OCI-LY3 (cell line): ENCODE measurements at regions not wholly inside any gene's neighbourhood (a gene's known extent, or its start where the extent isn't known, plus 50 kb on each side); places are given as distances from the start of the nearest gene placed in this dataset.
A peak's percentile ranks its signal among the peaks of the same experiment; 100 is the strongest.

ENCODE experiments used
- H2AFZ ChIP-seq: fragments of 200-600, 300-600 bp; shearing (Covaris generic); 2 replicates; pipeline ENCODE4 v1.6.0; 2014; ENCODE audit warnings: antibody characterized with exemption, low read depth, low read length
- H3K27ac ChIP-seq: fragments of 200-600, 300-600 bp; sonication (generic); 2 replicates; pipeline ENCODE4 v1.5.1; 2014; ENCODE audit warnings: mild to moderate bottlenecking, low read length, moderate library complexity, mixed read lengths
- H3K27me3 ChIP-seq: fragments of 200-600, 300-600 bp; sonication (generic); 2 replicates; pipeline ENCODE4 v1.6.1; 2014; ENCODE audit warnings: low read depth, low read length, mixed read lengths
- H3K36me3 ChIP-seq: fragments of 200-600, 300-600 bp; sonication (generic); replicated peaks from 2 replicates; pipeline ENCODE3; 2014; ENCODE audit warnings: low read depth, low read length, mixed read lengths
- H3K4me1 ChIP-seq: fragments of 300-600, 200-600 bp; sonication (generic); 2 replicates; pipeline ENCODE4 v1.6.1; 2014; ENCODE audit warnings: low read length, mixed read lengths
- H3K4me2 ChIP-seq: fragments of 200-600, 300-600 bp; sonication (generic); 2 replicates; pipeline ENCODE4 v1.6.1; 2014; ENCODE audit warnings: low read length, mixed read lengths
- H3K4me3 ChIP-seq: fragments of 300-600, 200-600 bp; sonication (generic); 2 replicates; pipeline ENCODE4 v1.5.1; 2014; ENCODE audit warnings: antibody characterized with exemption, mild to moderate bottlenecking, low read length, moderate library complexity
- H3K79me2 ChIP-seq: fragments of 300-600, 200-600 bp; shearing (Covaris generic); 2 replicates; pipeline ENCODE4 v1.6.1; 2014; ENCODE audit warnings: mild to moderate bottlenecking, low read length, mixed read lengths
- H3K9ac ChIP-seq: fragments of 300-600, 200-600 bp; shearing (Covaris generic); 2 replicates; pipeline ENCODE4 v1.6.0; 2014; ENCODE audit warnings: mild to moderate bottlenecking, low read length, moderate library complexity
- H3K9me3 ChIP-seq: fragments of 200-600, 300-600 bp; shearing (Covaris generic); 2 replicates; pipeline ENCODE4 v1.6.1; 2014; ENCODE audit warnings: low read length, mixed read lengths; ENCODE audit not compliant: insufficient read depth
- H4K20me1 ChIP-seq: fragments of 200-600, 300-600 bp; sonication (generic); 2 replicates; pipeline ENCODE4 v1.6.1; 2016; ENCODE audit warnings: low read length, mixed read lengths; ENCODE audit not compliant: insufficient read depth
- CTCF ChIP-seq: fragments of 200-600, 300-600 bp; sonication (generic); IDR thresholded peaks from 2 replicates; pipeline ENCODE4 v1.5.1; 2014; ENCODE audit warnings: antibody characterized with exemption, low read length, low read depth
- EZH2phosphoT487 ChIP-seq: fragments of 200-600 bp; shearing (Covaris generic); IDR thresholded peaks from 2 replicates; pipeline ENCODE4 v1.6.1; 2018; ENCODE audit warnings: antibody characterized with exemption, mixed run types, low read depth

- TF ChIP-seq CTCF: no peak
- no peak for TF ChIP-seq EZH2phosphoT487
- H3K9ac ChIP-seq: no peak overlapping the region
Measured at GRCh38 chr22:48091656-48092223, 1329.3 kb downstream of the TBC1D22A start.

GRCh38 chr22:48091060-48091650, 1328.7 kb downstream of the TBC1D22A start:
- peaks cover 24% of the 10 kb centered on the region for H3K4me1 ChIP-seq
- H3K9ac ChIP-seq: no peak overlapping the region
- H4K20me1 ChIP-seq: no peaks in the 10 kb centered on the region
- H3K36me3 ChIP-seq: no peaks in the 10 kb centered on the region
- H3K79me2 ChIP-seq: no peaks in the 10 kb centered on the region
- no peak for TF ChIP-seq EZH2phosphoT487
- TF ChIP-seq CTCF: no peak
- H3K4me3 ChIP-seq: no peak overlapping the region
- no peak overlapping the region for H2AFZ ChIP-seq
- no peak overlapping the region for H3K27ac ChIP-seq
- no peaks in the 10 kb centered on the region for H3K9me3 ChIP-seq
- H3K4me2 ChIP-seq: peak overlapping the region; percentile 65
- H3K27me3 ChIP-seq: no peaks in the 10 kb centered on the region

More at GRCh38 chr22:48091656-48092223, 1329.3 kb downstream of the TBC1D22A start:
- Histone ChIP-seq H3K27ac (no peak overlapping the region), H3K4me3 (no peak overlapping the region), H3K79me2 (no peaks in the 10 kb centered on the region), H3K27me3 (no peaks in the 10 kb centered on the region), H3K4me1 (peaks cover 30% of the 10 kb centered on the region), H3K4me2 (no peak overlapping the region), H3K9me3 (no peaks in the 10 kb centered on the region), H3K36me3 (no peaks in the 10 kb centered on the region), H4K20me1 (no peaks in the 10 kb centered on the region), H2AFZ (no peak overlapping the region)

GRCh38 chr22:48090332-48090672, 1327.9 kb downstream of the TBC1D22A start:
- Histone ChIP-seq H3K4me3 (peak overlapping the region; percentile 39), H3K9me3 (no peaks in the 10 kb centered on the region), H3K79me2 (no peaks in the 10 kb centered on the region), H3K4me2 (peak overlapping the region; percentile 65), H3K36me3 (no peaks in the 10 kb centered on the region), H4K20me1 (no peaks in the 10 kb centered on the region), H3K27me3 (no peaks in the 10 kb centered on the region), H3K27ac (no peak overlapping the region), H3K4me1 (peaks cover 24% of the 10 kb centered on the region), H2AFZ (peak overlapping the region; percentile 87), H3K9ac (peak overlapping the region; percentile 40; the same call in 1 of the 2 replicates)
- no peak for TF ChIP-seq CTCF
- TF ChIP-seq EZH2phosphoT487: no peak

- Histone ChIP-seq H3K36me3 (no peaks in the 10 kb centered on the region), H3K79me2 (no peaks in the 10 kb centered on the region), H3K4me3 (no peak overlapping the region), H4K20me1 (no peaks in the 10 kb centered on the region), H3K4me1 (peaks cover 25% of the 10 kb centered on the region), H3K9ac (no peak overlapping the region; the same call in 1 of the 2 replicates), H3K27me3 (no peaks in the 10 kb centered on the region), H3K9me3 (no peaks in the 10 kb centered on the region), H2AFZ (0 out of 2 replicates have a peak overlapping the region, but pooled peaks have one; percentile 87), H3K4me2 (peak overlapping the region; percentile 65), H3K27ac (no peak overlapping the region)
- TF ChIP-seq EZH2phosphoT487 (no peak), CTCF (no peak)
Measured at GRCh38 chr22:48089601-48090331, 1327.3 kb downstream of the TBC1D22A start.
